Spleen (tissue), 11 donors: ENCODE measurements at regions not wholly inside any gene's neighbourhood (a gene's known extent, or its start where the extent isn't known, plus 50 kb on each side); places are given as distances from the start of the nearest gene placed in this dataset.

Experiments used
- DNase-seq: peaks from one replicate; pipeline ENCODE4 v3.0.0-alpha.2; 2020
- H3K27ac ChIP-seq, 8 donors: fragments of 200-600 bp; sonication (generic) in 7 of 8; 1 replicate in 4 of 8; 2 replicates in 4 of 8; pipeline versions ENCODE4 v1.5.0 to v1.8.0; 2016 to 2021; ENCODE audit warnings: inconsistent platforms in 4 of 8, mild to moderate bottlenecking in 4 of 8, moderate library complexity in 1 of 8
- H3K27me3 ChIP-seq, 7 donors: fragments of 200-600 bp; sonication (generic) in 6 of 7; replicated peaks in 1 of 7; 1 replicate in 4 of 7; 2 replicates in 3 of 7; pipeline versions ENCODE4 v1.5.0 to v1.8.0; 2016 to 2021; ENCODE audit warnings: inconsistent platforms in 3 of 7, mild to moderate bottlenecking in 1 of 7
- H3K36me3 ChIP-seq, 6 donors: fragments of 200-600 bp; sonication (generic) in 5 of 6; 1 replicate in 4 of 6; 2 replicates in 2 of 6; pipeline versions ENCODE4 v1.5.0 to v1.8.0; 2016 to 2021; ENCODE audit warnings: inconsistent platforms in 2 of 6
- H3K4me1 ChIP-seq, 6 donors: fragments of 200-600 bp; sonication (generic) in 5 of 6; 1 replicate in 3 of 6; 2 replicates in 3 of 6; pipeline versions ENCODE4 v1.5.0 to v1.8.0; 2016 to 2021; ENCODE audit warnings: inconsistent platforms in 3 of 6
- H3K4me3 ChIP-seq, 8 donors: fragments of 200-600 bp; sonication (generic) in 7 of 8; 1 replicate in 4 of 8; 2 replicates in 4 of 8; pipeline versions ENCODE4 v1.5.0 to v1.8.0; 2016 to 2021; ENCODE audit warnings: inconsistent platforms in 4 of 8, mild to moderate bottlenecking in 4 of 8, moderate library complexity in 2 of 8
- H3K9me3 ChIP-seq, 8 donors: fragments of 200-600 bp; sonication (generic) in 7 of 8; 1 replicate in 4 of 8; 2 replicates in 4 of 8; pipeline versions ENCODE4 v1.5.0 to v1.8.0; 2016 to 2021; ENCODE audit warnings: inconsistent platforms in 4 of 8
- CTCF ChIP-seq, 11 experiments: fragments of 200-600 bp in 7 of 11; fragments of 450-650 bp in 4 of 11; sonication (generic) in 4 of 11; IDR thresholded peaks in 8 of 11; conservative IDR thresholded peaks in 3 of 11; 1 replicate in 7 of 11; 2 replicates in 4 of 11; pipeline versions ENCODE4 v1.4.0 to v1.8.0; 2016 to 2021; ENCODE audit warnings: antibody characterized with exemption in 11 of 11, inconsistent platforms in 4 of 11, mild to moderate bottlenecking in 1 of 11
- POLR2A ChIP-seq, 3 donors: fragments of 450-650 bp; IDR thresholded peaks; one replicate each; pipeline ENCODE4 v1.5.1; 2017; ENCODE audit warnings: antibody characterized with exemption in 3 of 3, mild to moderate bottlenecking in 1 of 3
- POLR2AphosphoS5 ChIP-seq, 3 donors: sonication (generic); formaldehyde crosslinking; IDR thresholded peaks; one replicate each; pipeline ENCODE4 v1.5.1; 2017; ENCODE audit warnings: antibody characterized with exemption in 3 of 3
- WGBS, 5 donors: extraction: QIAGEN DNeasy Blood & Tissue Kit in 3 of 5; methylation state at CpG; one replicate each; pipeline versions ENCODE4 v1.1.5 to v1.1.7; 2013 to 2018; 5-methylcytosine and 5-hydroxymethylcytosine counted together
- intact Hi-C: fragments of 100-400 bp; cut with DNase I; formaldehyde crosslinking; loops from one replicate; pipeline ENCODE4 v1.15.0; 2023; ENCODE audit warnings: low total_unique reads
- donor health status: healthy with polysubstance abuse.
- donor health status: DM: no; HTN: no; CAD: no; lungs with moderate emphysema.
- donor health status: DM: no; HTN: no; CAD: no.
- donor health status: Bipolar disorder and iron deficiency.
- donor health status: healthy.
- donor health status: DM: no; HTN: no; CAD: no.
- donor health status: DM: yes; HTN: yes; CAD: no.

- TF ChIP-seq POLR2A (IDR thresholded peaks at IDR 0.05) (no peak), CTCF (IDR thresholded peaks at IDR 0.05 in 8 of 11, conservative IDR thresholded peaks at IDR 0.05 in 3 of 11) (no peak), POLR2AphosphoS5 (IDR thresholded peaks at IDR 0.05) (no peak)
- H3K27me3 ChIP-seq = no peaks in the 10 kb centered on the region
- no peak overlapping the region for H3K27ac ChIP-seq
- intact Hi-C loops = no loop called here
- no peaks in the 10 kb centered on the region for H3K9me3 ChIP-seq
- DNase-seq = no peak
- no peaks in the 10 kb centered on the region for H3K4me1 ChIP-seq
- no peaks in the 10 kb centered on the region for H3K36me3 ChIP-seq
- WGBS, 5 donors = 86 to 92% (median 90%) methylated on average over 7 of the region's 7 CpGs
- no peak overlapping the region for H3K4me3 ChIP-seq
Observed at GRCh38 chr3:124519591-124520194, 210.6 kb upstream of the UMPS start.

DNA sequence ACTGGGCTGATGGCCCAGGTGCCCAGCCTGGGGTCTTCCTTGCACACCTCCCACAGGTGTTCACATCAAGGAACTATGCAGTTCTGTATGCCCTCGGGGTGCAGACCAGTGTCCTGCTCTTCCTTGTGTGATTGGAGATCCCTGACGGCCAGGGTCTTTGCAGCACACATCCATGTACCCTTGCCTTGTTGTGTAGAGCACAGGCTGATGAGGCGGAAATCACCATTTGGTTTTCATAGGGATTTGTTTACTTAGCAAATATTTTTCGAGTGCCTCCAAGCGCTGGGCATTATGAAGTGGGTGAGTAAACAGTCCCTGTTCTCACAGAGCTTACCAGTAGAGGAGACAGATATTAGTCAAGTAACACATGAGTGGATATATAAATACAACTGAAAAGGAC, 209.3 kb upstream of the UMPS start:
- no peak for TF ChIP-seq POLR2A (IDR thresholded peaks at IDR 0.05)
- no peak for TF ChIP-seq POLR2AphosphoS5 (IDR thresholded peaks at IDR 0.05)
- TF ChIP-seq CTCF (IDR thresholded peaks at IDR 0.05 in 8 of 11, conservative IDR thresholded peaks at IDR 0.05 in 3 of 11) = no peak
- DNase-seq = no peak
- 69 to 76% (median 74%) methylated on average over 5 of the region's 5 CpGs for WGBS, 5 donors
- H3K9me3 ChIP-seq = peaks cover 0 to 9% (median 0%) of the 10 kb centered on the region in 8 donors
- H3K36me3 ChIP-seq = no peaks in the 10 kb centered on the region
- H3K4me3 ChIP-seq = no peak overlapping the region
- no peak overlapping the region for H3K27ac ChIP-seq
- H3K27me3 ChIP-seq = no peaks in the 10 kb centered on the region
- no peaks in the 10 kb centered on the region for H3K4me1 ChIP-seq
- intact Hi-C loops = no loop called here

DNA sequence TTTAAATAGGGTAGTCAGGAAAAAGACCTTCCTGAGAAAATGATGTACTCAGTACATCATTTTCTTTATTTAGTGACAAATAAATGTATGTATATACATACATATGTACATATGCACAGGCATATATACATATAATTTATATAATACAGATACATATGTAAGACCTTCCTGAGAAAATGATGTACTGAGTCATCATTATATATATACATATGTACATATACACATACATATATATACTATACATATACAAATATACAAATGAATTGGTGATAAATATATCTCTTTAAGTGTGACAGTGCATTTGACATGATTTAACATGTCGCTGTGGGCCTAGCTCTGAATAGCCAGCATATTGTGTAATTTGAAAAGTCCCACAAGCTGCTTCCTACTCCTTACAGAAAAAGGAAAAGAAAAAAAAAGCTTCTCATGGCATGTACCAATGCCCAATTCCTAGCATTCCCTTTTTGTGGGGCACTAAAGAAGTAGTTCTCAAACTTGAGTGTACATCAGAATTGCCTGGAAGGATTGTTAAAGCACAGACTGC, 208.1 kb upstream of the UMPS start:
- intact Hi-C loops = no loop called here
- TF ChIP-seq POLR2AphosphoS5 (IDR thresholded peaks at IDR 0.05) (no peak), CTCF (IDR thresholded peaks at IDR 0.05 in 8 of 11, conservative IDR thresholded peaks at IDR 0.05 in 3 of 11) (no peak), POLR2A (IDR thresholded peaks at IDR 0.05) (no peak)
- H3K4me1 ChIP-seq = no peaks in the 10 kb centered on the region
- DNase-seq = no peak
- peaks cover 0 to 1% (median 0%) of the 10 kb centered on the region in 7 donors for H3K27me3 ChIP-seq
- H3K36me3 ChIP-seq = no peaks in the 10 kb centered on the region
- 79 to 94% (median 90%) methylated on average over 1 of the region's 1 CpG for WGBS, 5 donors
- peaks cover 0 to 9% (median 0%) of the 10 kb centered on the region in 8 donors for H3K9me3 ChIP-seq
- no peak overlapping the region for H3K27ac ChIP-seq
- no peak overlapping the region for H3K4me3 ChIP-seq

GRCh38 chr3:124526601-124527000, 203.7 kb upstream of the UMPS start:
- Histone ChIP-seq H3K27ac (no peak overlapping the region), H3K9me3 (peaks cover 0 to 9% (median 0%) of the 10 kb centered on the region in 8 donors), H3K27me3 (peaks cover 0 to 5% (median 0%) of the 10 kb centered on the region in 7 donors), H3K4me3 (no peak overlapping the region), H3K4me1 (no peaks in the 10 kb centered on the region), H3K36me3 (no peaks in the 10 kb centered on the region)
- TF ChIP-seq POLR2AphosphoS5 (IDR thresholded peaks at IDR 0.05) (no peak), POLR2A (IDR thresholded peaks at IDR 0.05) (no peak), CTCF (IDR thresholded peaks at IDR 0.05 in 8 of 11, conservative IDR thresholded peaks at IDR 0.05 in 3 of 11) (no peak)
- DNase-seq = no peak
- intact Hi-C loops = no loop called here
- WGBS, 5 donors = 85 to 100% (median 95%) methylated on average over 1 of the region's 1 CpG
